ENCODE measurements at regions not wholly inside any gene's neighbourhood (a gene's known extent, or its start where the extent isn't known, plus 50 kb on each side); places are given as distances from the start of the nearest gene placed in this dataset.

- CTCF ChIA-PET (ENCODE audit: low intra/inter-chr PET ratio, low total read pairs), result no interaction called here
- BruUV-seq (replicated peaks), result no TSS peak
- no peak for ATAC-seq
- H2AFZ ChIP-seq (ENCODE audit: low read length), result no peak overlapping the region
- no peaks in the 10 kb centered on the region for H4K20me1 ChIP-seq (ENCODE audit: insufficient read depth, low read length)
- no peaks in the 10 kb centered on the region for H3K9me3 ChIP-seq (ENCODE audit: low read length)
- no peaks in the 10 kb centered on the region for H3K4me1 ChIP-seq (ENCODE audit: insufficient read depth, low read length)
- intact Hi-C loops (cut with micrococcal nuclease; ENCODE audit: unreplicated experiment), result no loop called here
- no peaks in the 10 kb centered on the region for H3K27me3 ChIP-seq (ENCODE audit: control insufficient read depth in 1 of 2, insufficient read depth in 2 of 2, low read length in 2 of 2)
- no peaks in the 10 kb centered on the region for H3K79me2 ChIP-seq (ENCODE audit: insufficient read depth, low read length)
- TF ChIP-seq POLR2AphosphoS5 (IDR thresholded peaks at IDR 0.05; ENCODE audit: low read depth, low read length) (no peak), ZNF383 (CRISPR knock-in tag; IDR thresholded peaks at IDR 0.05; ENCODE audit: borderline replicate concordance) (no peak), JUND (CRISPR knock-in tag; IDR thresholded peaks at IDR 0.05) (no peak), ZSCAN25 (CRISPR knock-in tag; IDR thresholded peaks at IDR 0.05) (no peak), NFATC3 (CRISPR knock-in tag; IDR thresholded peaks at IDR 0.05) (no peak), SRY (CRISPR knock-in tag; IDR thresholded peaks at IDR 0.05) (no peak), NBN (conservative IDR thresholded peaks at IDR 0.05) (no peak), ZNF296 (CRISPR knock-in tag; conservative IDR thresholded peaks at IDR 0.05) (no peak), SMARCC2 (IDR thresholded peaks at IDR 0.05) (no peak), ZNF441 (CRISPR knock-in tag; IDR thresholded peaks at IDR 0.05; ENCODE audit: borderline replicate concordance) (no peak), HOMEZ (CRISPR knock-in tag; IDR thresholded peaks at IDR 0.05; ENCODE audit: low read depth) (no peak), NR2F6 (IDR thresholded peaks at IDR 0.05) (no peak), NR2F6 (CRISPR knock-in tag; IDR thresholded peaks at IDR 0.05) (no peak)
- H3K9ac ChIP-seq (ENCODE audit: insufficient read depth, low read depth, low read length), result no peak overlapping the region
- no peak overlapping the region for H3K27ac ChIP-seq (ENCODE audit: extremely low read length, insufficient read depth, low read length)
- DNase-seq (ENCODE audit: low spot score), result no peak
- no peak overlapping the region for H3K4me3 ChIP-seq (replicated peaks in 1 of 3; ENCODE audit: insufficient read depth in 1 of 3, low read depth in 2 of 3, low read length in 3 of 3)
- no peak for FAIRE-seq
- in situ Hi-C loops (cut with HindIII; ENCODE audit: extremely low pct_ligation_motif_present, low pct_unique_long_range_greater_than_20kb), result no loop called here
- H3K4me2 ChIP-seq (ENCODE audit: low read depth, low read length), result no peak overlapping the region
- POLR2A ChIA-PET, result no interaction called here
- no peaks in the 10 kb centered on the region for H3K36me3 ChIP-seq (replicated peaks in 1 of 2; ENCODE audit: control insufficient read depth in 1 of 2, insufficient read depth in 2 of 2, low read length in 2 of 2)
- 47% methylated on average over 2 of the region's 4 CpGs for WGBS (ENCODE audit: low lambda C conversion rate)
Observed at GRCh38 chr19:16012552-16012951, 63.7 kb upstream of the TPM4 start.

Measured in HepG2 (cell line).